Esophagus (tissue), 2 donors: ENCODE measurements at regions not wholly inside any gene's neighbourhood (a gene's known extent, or its start where the extent isn't known, plus 50 kb on each side); places are given as distances from the start of the nearest gene placed in this dataset.

ENCODE experiments used
- H3K27ac ChIP-seq, 2 donors: one replicate each; pipeline ENCODE4 v1.5.1; 2013; ENCODE audit warnings: low read depth in 2 of 2, mild to moderate bottlenecking in 2 of 2, inconsistent platforms in 1 of 2, low read length in 1 of 2, moderate library complexity in 1 of 2
- H3K27me3 ChIP-seq, 2 donors: one replicate each; pipeline ENCODE4 v1.6.1; 2013; ENCODE audit warnings: low read length in 2 of 2, control low read depth in 1 of 2, mild to moderate bottlenecking in 1 of 2; ENCODE audit not compliant: insufficient read depth in 2 of 2, control insufficient read depth in 1 of 2
- H3K36me3 ChIP-seq, 2 donors: one replicate each; pipeline ENCODE4 v1.6.1; 2013; ENCODE audit warnings: low read length in 1 of 2; ENCODE audit not compliant: control insufficient read depth in 2 of 2, insufficient read depth in 2 of 2
- H3K4me1 ChIP-seq, 2 donors: one replicate each; pipeline ENCODE4 v1.6.1; 2013; ENCODE audit warnings: low read length in 1 of 2; ENCODE audit not compliant: control insufficient read depth in 2 of 2, insufficient read depth in 2 of 2
- H3K4me3 ChIP-seq, 2 donors: one replicate each; pipeline ENCODE4 v1.5.1; 2013; ENCODE audit warnings: low read length in 2 of 2, mild to moderate bottlenecking in 2 of 2, low read depth in 1 of 2, moderate library complexity in 1 of 2
- H3K9me3 ChIP-seq, 2 donors: one replicate each; pipeline ENCODE4 v1.6.1; 2013; ENCODE audit warnings: mild to moderate bottlenecking in 2 of 2, low read depth in 1 of 2, low read length in 1 of 2, moderate library complexity in 1 of 2; ENCODE audit not compliant: control insufficient read depth in 2 of 2, insufficient read depth in 1 of 2
- WGBS, 2 donors: extraction: QIAGEN DNeasy Blood & Tissue Kit; methylation state at CpG; one replicate each; pipeline ENCODE4 v1.1.7; 2013; 5-methylcytosine and 5-hydroxymethylcytosine counted together
- donor health status: healthy with polysubstance abuse.
- donor health status: Bipolar disorder and iron deficiency.

- no peaks in the 10 kb centered on the region for H3K27me3 ChIP-seq
- no peak overlapping the region for H3K27ac ChIP-seq
- no peak overlapping the region for H3K4me3 ChIP-seq
- H3K9me3 ChIP-seq: no peaks in the 10 kb centered on the region
- no peaks in the 10 kb centered on the region for H3K36me3 ChIP-seq
- no peaks in the 10 kb centered on the region for H3K4me1 ChIP-seq
- 53% methylated on average over 5 of the region's 5 CpGs for WGBS, 2 donors
Observed at GRCh38 chr4:84058201-84058600, 440.9 kb downstream of the NKX6-1 start.

GRCh38 chr4:84051639-84052038, 447.5 kb downstream of the NKX6-1 start:
- Histone ChIP-seq H3K27me3 (no peaks in the 10 kb centered on the region), H3K4me1 (no peaks in the 10 kb centered on the region), H3K9me3 (no peaks in the 10 kb centered on the region), H3K36me3 (no peaks in the 10 kb centered on the region), H3K4me3 (no peak overlapping the region), H3K27ac (no peak overlapping the region)
- WGBS, 2 donors: 55 to 58% methylated on average over 4 of the region's 4 CpGs

- Histone ChIP-seq H3K4me1 (no peaks in the 10 kb centered on the region), H3K9me3 (no peaks in the 10 kb centered on the region), H3K27me3 (no peaks in the 10 kb centered on the region), H3K36me3 (no peaks in the 10 kb centered on the region), H3K4me3 (no peak overlapping the region), H3K27ac (no peak overlapping the region)
- 55 to 59% methylated on average over 2 of the region's 2 CpGs for WGBS, 2 donors
Observed at GRCh38 chr4:84051089-84051488, 448.0 kb downstream of the NKX6-1 start.

- Histone ChIP-seq H3K4me3 (no peak overlapping the region), H3K27me3 (no peaks in the 10 kb centered on the region), H3K27ac (no peak overlapping the region), H3K36me3 (no peaks in the 10 kb centered on the region), H3K4me1 (no peaks in the 10 kb centered on the region), H3K9me3 (no peaks in the 10 kb centered on the region)
- 12 to 13% methylated on average over 1 of the region's 1 CpG for WGBS, 2 donors
Observed at GRCh38 chr4:84050015-84050414, 449.1 kb downstream of the NKX6-1 start.

GRCh38 chr4:84046551-84046950, 452.5 kb downstream of the NKX6-1 start:
- H3K27ac ChIP-seq: no peak overlapping the region
- 56 to 57% methylated on average over 5 of the region's 5 CpGs for WGBS, 2 donors
- no peaks in the 10 kb centered on the region for H3K27me3 ChIP-seq
- H3K36me3 ChIP-seq: no peaks in the 10 kb centered on the region
- H3K4me3 ChIP-seq: no peak overlapping the region
- H3K9me3 ChIP-seq: no peaks in the 10 kb centered on the region
- H3K4me1 ChIP-seq: no peaks in the 10 kb centered on the region

- H3K27ac ChIP-seq: no peak overlapping the region
- WGBS, 2 donors: 66 to 73% methylated on average over 3 of the region's 3 CpGs
- H3K27me3 ChIP-seq: no peaks in the 10 kb centered on the region
- H3K9me3 ChIP-seq: no peaks in the 10 kb centered on the region
- H3K4me3 ChIP-seq: no peak overlapping the region
- no peaks in the 10 kb centered on the region for H3K4me1 ChIP-seq
- no peaks in the 10 kb centered on the region for H3K36me3 ChIP-seq
Observed at GRCh38 chr4:84041426-84041825, 457.7 kb downstream of the NKX6-1 start.

GRCh38 chr4:84035568-84035967, 463.5 kb downstream of the NKX6-1 start:
- no peaks in the 10 kb centered on the region for H3K9me3 ChIP-seq
- H3K27ac ChIP-seq: no peak overlapping the region
- no peaks in the 10 kb centered on the region for H3K27me3 ChIP-seq
- no peak overlapping the region for H3K4me3 ChIP-seq
- H3K4me1 ChIP-seq: no peaks in the 10 kb centered on the region
- H3K36me3 ChIP-seq: no peaks in the 10 kb centered on the region
- WGBS, 2 donors: 49 to 58% methylated on average over 4 of the region's 4 CpGs

GRCh38 chr4:84032372-84032771, 466.7 kb downstream of the NKX6-1 start:
- Histone ChIP-seq H3K4me3 (no peak overlapping the region), H3K4me1 (no peaks in the 10 kb centered on the region), H3K9me3 (no peaks in the 10 kb centered on the region), H3K36me3 (no peaks in the 10 kb centered on the region), H3K27me3 (no peaks in the 10 kb centered on the region), H3K27ac (no peak overlapping the region)
- WGBS, 2 donors: 81 to 82% methylated on average over 2 of the region's 2 CpGs

GRCh38 chr4:84031401-84031800, 467.7 kb downstream of the NKX6-1 start:
- 66 to 67% methylated on average over 4 of the region's 4 CpGs for WGBS, 2 donors
- Histone ChIP-seq H3K36me3 (no peaks in the 10 kb centered on the region), H3K27ac (no peak overlapping the region)

GRCh38 chr4:84028340-84028739, 470.8 kb downstream of the NKX6-1 start:
- H3K27me3 ChIP-seq: no peaks in the 10 kb centered on the region
- H3K9me3 ChIP-seq: no peaks in the 10 kb centered on the region
- 77 to 82% methylated on average over 2 of the region's 2 CpGs for WGBS, 2 donors
- no peak overlapping the region for H3K4me3 ChIP-seq
- no peak overlapping the region for H3K27ac ChIP-seq
- no peaks in the 10 kb centered on the region for H3K4me1 ChIP-seq
- H3K36me3 ChIP-seq: no peaks in the 10 kb centered on the region

More at GRCh38 chr4:84031401-84031800, 467.7 kb downstream of the NKX6-1 start:
- Histone ChIP-seq H3K27me3 (no peaks in the 10 kb centered on the region), H3K9me3 (no peaks in the 10 kb centered on the region), H3K4me1 (no peaks in the 10 kb centered on the region), H3K4me3 (no peak overlapping the region)
